Natural killer cell treated with Interleukin-12 subunit alpha and Interleukin-12 subunit beta and Interleukin-15 and Interleukin-18, amount 100 ng/mL, for 72 hours (primary cell): ENCODE measurements at regions not wholly inside any gene's neighbourhood (a gene's known extent, or its start where the extent isn't known, plus 50 kb on each side); places are given as distances from the start of the nearest gene placed in this dataset.
"Not testable (repeated sequence)": the region's sequence is repeated elsewhere in the genome, so short reads cannot be mapped to it uniquely, and the experiment has no call there.

Source experiments
- ATAC-seq, 2 donors: fragments of 150-1000 bp; cut with Tn5 transposase in 1 of 2; sonication (Bioruptor Pico), chemical (Tn5 transposase) in 1 of 2; 2 replicates each; pipeline ENCODE4 v1.10.0; 2021
- DNase-seq: peaks from one replicate; pipeline ENCODE4 v3.0.0; 2022; ENCODE audit warnings: low spot score
- H3K27ac Mint-ChIP-seq, 2 donors: 1 replicate in 1 of 2; 2 replicates in 1 of 2; pipeline ENCODE4 v1.8.0; 2022; ENCODE audit warnings: mixed read lengths in 2 of 2, mild to moderate bottlenecking in 1 of 2, moderate library complexity in 1 of 2
- H3K27me3 Mint-ChIP-seq, 2 donors: 1 replicate in 1 of 2; 2 replicates in 1 of 2; pipeline ENCODE4 v1.8.0; 2022; ENCODE audit warnings: mixed read lengths in 2 of 2
- H3K36me3 Mint-ChIP-seq: one replicate; pipeline ENCODE4 v1.8.0; 2022; ENCODE audit warnings: mixed read lengths
- H3K4me1 Mint-ChIP-seq, 2 donors: 1 replicate in 1 of 2; 2 replicates in 1 of 2; pipeline ENCODE4 v1.8.0; 2022; ENCODE audit warnings: low read depth in 2 of 2, mixed read lengths in 2 of 2, mild to moderate bottlenecking in 1 of 2
- H3K4me3 Mint-ChIP-seq: one replicate; pipeline ENCODE4 v1.8.0; 2022; ENCODE audit warnings: mixed read lengths
- H3K9me3 Mint-ChIP-seq: 2 replicates; pipeline ENCODE4 v1.8.0; 2022; ENCODE audit warnings: mixed read lengths

GRCh38 chr5:126138281-126138931, 284.8 kb upstream of the GRAMD2B start:
- ATAC-seq (no peak), DNase-seq (no peak)
- no peak overlapping the region for H3K4me3 Mint-ChIP-seq
- no peaks in the 10 kb centered on the region for H3K4me1 Mint-ChIP-seq
- peaks cover 10% of the 10 kb centered on the region for H3K9me3 Mint-ChIP-seq
- H3K27me3 Mint-ChIP-seq: no peaks in the 10 kb centered on the region
- H3K27ac Mint-ChIP-seq: no peak overlapping the region
- H3K36me3 Mint-ChIP-seq: no peaks in the 10 kb centered on the region

GRCh38 chr5:126139086-126139485, 284.1 kb upstream of the GRAMD2B start:
- Mint-ChIP-seq H3K4me3 (no peak overlapping the region), H3K27me3 (no peaks in the 10 kb centered on the region), H3K27ac (no peak overlapping the region), H3K36me3 (no peaks in the 10 kb centered on the region), H3K4me1 (no peaks in the 10 kb centered on the region), H3K9me3 (peaks cover 9% of the 10 kb centered on the region)
- no peak for ATAC-seq
- no peak for DNase-seq

- no peak for ATAC-seq
- Mint-ChIP-seq H3K27ac (no peak overlapping the region), H3K27me3 (no peaks in the 10 kb centered on the region), H3K4me3 (no peak overlapping the region), H3K9me3 (peaks cover 9% of the 10 kb centered on the region), H3K4me1 (no peaks in the 10 kb centered on the region), H3K36me3 (no peaks in the 10 kb centered on the region)
- no peak for DNase-seq
These were observed 283.4 kb upstream of the GRAMD2B start for GRCh38 chr5:126139773-126140172.

GRCh38 chr5:126143622-126144021, 279.6 kb upstream of the GRAMD2B start:
- Mint-ChIP-seq H3K4me1 (no peaks in the 10 kb centered on the region), H3K36me3 (no peaks in the 10 kb centered on the region), H3K27ac (no peak overlapping the region), H3K4me3 (no peak overlapping the region), H3K27me3 (no peaks in the 10 kb centered on the region), H3K9me3 (peaks cover 14% of the 10 kb centered on the region)
- DNase-seq (no peak), ATAC-seq (no peak)

- H3K36me3 Mint-ChIP-seq, ATAC-seq, H3K27ac Mint-ChIP-seq, DNase-seq, H3K4me1 Mint-ChIP-seq, H3K27me3 Mint-ChIP-seq, H3K4me3 Mint-ChIP-seq: not testable (repeated sequence)
- peaks cover 13% of the 10 kb centered on the region for H3K9me3 Mint-ChIP-seq
These were observed 272.9 kb upstream of the GRAMD2B start for GRCh38 chr5:126150319-126150718.

GRCh38 chr5:126155298-126155697, 267.9 kb upstream of the GRAMD2B start:
- not testable (repeated sequence) for H3K4me1 Mint-ChIP-seq

GRCh38 chr5:126166368-126166767, 256.8 kb upstream of the GRAMD2B start:
- Mint-ChIP-seq H3K27me3 (no peaks in the 10 kb centered on the region), H3K4me3 (no peak overlapping the region), H3K4me1 (no peaks in the 10 kb centered on the region), H3K9me3 (peaks cover 18% of the 10 kb centered on the region), H3K27ac (no peak overlapping the region), H3K36me3 (peaks cover 15% of the 10 kb centered on the region)
- DNase-seq (no peak), ATAC-seq (no peak)

More at GRCh38 chr5:126155298-126155697, 267.9 kb upstream of the GRAMD2B start:
- H3K4me3 Mint-ChIP-seq, H3K36me3 Mint-ChIP-seq, H3K27me3 Mint-ChIP-seq, DNase-seq, ATAC-seq, H3K27ac Mint-ChIP-seq: not testable (repeated sequence)
- peaks cover 17% of the 10 kb centered on the region for H3K9me3 Mint-ChIP-seq

- no peaks in the 10 kb centered on the region for H3K4me1 Mint-ChIP-seq
- no peak overlapping the region for H3K27ac Mint-ChIP-seq
- ATAC-seq (no peak), DNase-seq (no peak)
- peaks cover 15% of the 10 kb centered on the region for H3K36me3 Mint-ChIP-seq
- peaks cover 22% of the 10 kb centered on the region for H3K9me3 Mint-ChIP-seq
- H3K4me3 Mint-ChIP-seq: no peak overlapping the region
- H3K27me3 Mint-ChIP-seq: no peaks in the 10 kb centered on the region
These were observed 254.4 kb upstream of the GRAMD2B start for GRCh38 chr5:126168785-126169184.

GRCh38 chr5:126171916-126172315, 251.3 kb upstream of the GRAMD2B start:
- ATAC-seq (no peak), DNase-seq (no peak)
- H3K9me3 Mint-ChIP-seq: peaks cover 33% of the 10 kb centered on the region
- H3K4me1 Mint-ChIP-seq: no peaks in the 10 kb centered on the region
- H3K36me3 Mint-ChIP-seq: peaks cover 9% of the 10 kb centered on the region
- H3K4me3 Mint-ChIP-seq: no peak overlapping the region
- H3K27ac Mint-ChIP-seq: no peak overlapping the region
- H3K27me3 Mint-ChIP-seq: no peaks in the 10 kb centered on the region

GRCh38 chr5:126172812-126173211, 250.4 kb upstream of the GRAMD2B start:
- Mint-ChIP-seq H3K4me1 (no peaks in the 10 kb centered on the region), H3K27ac (no peak overlapping the region), H3K27me3 (no peaks in the 10 kb centered on the region), H3K4me3 (no peak overlapping the region), H3K36me3 (peaks cover 4% of the 10 kb centered on the region), H3K9me3 (peaks cover 29% of the 10 kb centered on the region)
- DNase-seq (no peak), ATAC-seq (no peak)

GRCh38 chr5:126178521-126178920, 244.7 kb upstream of the GRAMD2B start:
- H3K36me3 Mint-ChIP-seq: no peaks in the 10 kb centered on the region
- H3K27ac Mint-ChIP-seq: no peak overlapping the region
- no peaks in the 10 kb centered on the region for H3K27me3 Mint-ChIP-seq
- no peak for DNase-seq
- ATAC-seq: no peak
- H3K4me1 Mint-ChIP-seq: no peaks in the 10 kb centered on the region
- H3K4me3 Mint-ChIP-seq: no peak overlapping the region
- H3K9me3 Mint-ChIP-seq: peaks cover 23% of the 10 kb centered on the region

GRCh38 chr5:126182971-126183695, 240.1 kb upstream of the GRAMD2B start:
- H3K9me3 Mint-ChIP-seq: peaks cover 7% of the 10 kb centered on the region
- H3K27me3 Mint-ChIP-seq: no peaks in the 10 kb centered on the region
- H3K27ac Mint-ChIP-seq: no peak overlapping the region
- H3K36me3 Mint-ChIP-seq: no peaks in the 10 kb centered on the region
- ATAC-seq (no peak), DNase-seq (no peak)
- no peaks in the 10 kb centered on the region for H3K4me1 Mint-ChIP-seq
- H3K4me3 Mint-ChIP-seq: no peak overlapping the region

GRCh38 chr5:126184474-126184873, 238.7 kb upstream of the GRAMD2B start:
- Mint-ChIP-seq H3K27me3 (no peaks in the 10 kb centered on the region), H3K4me1 (no peaks in the 10 kb centered on the region), H3K9me3 (peaks cover 7% of the 10 kb centered on the region), H3K4me3 (no peak overlapping the region), H3K27ac (no peak overlapping the region), H3K36me3 (no peaks in the 10 kb centered on the region)
- DNase-seq: no peak
- no peak for ATAC-seq

- Mint-ChIP-seq H3K4me3 (no peak overlapping the region), H3K27ac (no peak overlapping the region), H3K36me3 (no peaks in the 10 kb centered on the region), H3K27me3 (no peaks in the 10 kb centered on the region), H3K9me3 (peaks cover 7% of the 10 kb centered on the region), H3K4me1 (no peaks in the 10 kb centered on the region)
- DNase-seq (no peak), ATAC-seq (no peak)
These were observed 237.0 kb upstream of the GRAMD2B start for GRCh38 chr5:126186210-126186609.
